H9 (cell line): ENCODE measurements at regions not wholly inside any gene's neighbourhood (a gene's known extent, or its start where the extent isn't known, plus 50 kb on each side); places are given as distances from the start of the nearest gene placed in this dataset.

ENCODE experiments used
- DNase-seq: peaks from one replicate; pipeline ENCODE4 v3.0.0-alpha.2; 2017
- H2AFZ ChIP-seq: one replicate; pipeline ENCODE4 v1.6.1; 2013; ENCODE audit warnings: mild to moderate bottlenecking, low read length, control low read depth, moderate library complexity
- H2AK5ac ChIP-seq: 2 replicates; pipeline ENCODE4 v1.6.1; 2013; ENCODE audit warnings: low read length, control low read depth, mixed read lengths; ENCODE audit not compliant: insufficient read length
- H2BK120ac ChIP-seq: one replicate; pipeline ENCODE4 v1.6.1; 2013; ENCODE audit warnings: low read depth, mild to moderate bottlenecking, low read length, control low read depth, inconsistent platforms; ENCODE audit not compliant: poor library complexity, severe bottlenecking
- H2BK12ac ChIP-seq: 2 replicates; pipeline ENCODE4 v1.6.1; 2013; ENCODE audit warnings: low read length, control low read depth, mixed read lengths, low read depth; ENCODE audit not compliant: insufficient read length
- H2BK15ac ChIP-seq: 2 replicates; pipeline ENCODE4 v1.6.1; 2013; ENCODE audit warnings: low read depth, low read length, control low read depth
- H2BK20ac ChIP-seq: one replicate; pipeline ENCODE4 v1.6.1; 2013; ENCODE audit warnings: low read depth, mild to moderate bottlenecking, low read length, control low read depth, inconsistent platforms; ENCODE audit not compliant: poor library complexity, severe bottlenecking
- H2BK5ac ChIP-seq: 2 replicates; pipeline ENCODE4 v1.6.1; 2013; ENCODE audit warnings: low read length, control low read depth, mixed read lengths; ENCODE audit not compliant: insufficient read length
- H3K14ac ChIP-seq: 2 replicates; pipeline ENCODE4 v1.6.1; 2013; ENCODE audit warnings: low read length, control low read depth; ENCODE audit not compliant: insufficient read depth
- H3K18ac ChIP-seq: 2 replicates; pipeline ENCODE4 v1.6.1; 2013; ENCODE audit warnings: low read depth, mild to moderate bottlenecking, mixed read lengths, low read length, control low read depth; ENCODE audit not compliant: insufficient read length
- H3K23ac ChIP-seq: 2 replicates; pipeline ENCODE4 v1.6.1; 2013; ENCODE audit warnings: low read length, control low read depth, mixed read lengths, low read depth; ENCODE audit not compliant: insufficient read length
- H3K23me2 ChIP-seq: 2 replicates; pipeline ENCODE4 v1.6.1; 2013; ENCODE audit warnings: low read depth, mild to moderate bottlenecking, mixed read lengths, low read length, control low read depth; ENCODE audit not compliant: insufficient read length, poor library complexity, severe bottlenecking
- H3K27ac ChIP-seq: 2 replicates; pipeline ENCODE4 v1.5.1; 2013; ENCODE audit warnings: low read length, control low read depth, mixed read lengths, low read depth; ENCODE audit not compliant: insufficient read length
- H3K27me3 ChIP-seq: 2 replicates; pipeline ENCODE4 v1.6.1; 2013; ENCODE audit warnings: low read length, control low read depth, inconsistent platforms; ENCODE audit not compliant: insufficient read depth
- H3K4ac ChIP-seq: 2 replicates; pipeline ENCODE4 v1.6.1; 2013; ENCODE audit warnings: low read depth, mild to moderate bottlenecking, control low read depth, inconsistent platforms, low read length, moderate library complexity
- H3K4me1 ChIP-seq: 2 replicates; pipeline ENCODE4 v1.6.1; 2013; ENCODE audit warnings: low read length, control low read depth, inconsistent platforms; ENCODE audit not compliant: insufficient read depth
- H3K4me2 ChIP-seq: 2 replicates; pipeline ENCODE4 v1.6.1; 2013; ENCODE audit warnings: low read length, control low read depth, mixed read lengths; ENCODE audit not compliant: insufficient read length, insufficient read depth
- H3K56ac ChIP-seq: 2 replicates; pipeline ENCODE4 v1.6.1; 2013; ENCODE audit warnings: low read depth, mild to moderate bottlenecking, mixed read lengths, low read length, control low read depth; ENCODE audit not compliant: insufficient read length
- H3K79me1 ChIP-seq: 2 replicates; pipeline ENCODE4 v1.6.1; 2013; ENCODE audit warnings: low read depth, mild to moderate bottlenecking, moderate library complexity, low read length, control low read depth, inconsistent platforms; ENCODE audit not compliant: insufficient read depth, poor library complexity, severe bottlenecking
- H3K79me2 ChIP-seq: 2 replicates; pipeline ENCODE4 v1.6.1; 2013; ENCODE audit warnings: low read length, control low read depth, inconsistent platforms; ENCODE audit not compliant: insufficient read depth
- H3K9ac ChIP-seq: 2 replicates; pipeline ENCODE4 v1.6.1; 2013; ENCODE audit warnings: low read length, control low read depth, mixed read lengths; ENCODE audit not compliant: insufficient read length; ENCODE audit errors: extremely low read depth
- H3K9me3 ChIP-seq: one replicate; pipeline ENCODE4 v1.6.1; 2013; ENCODE audit warnings: low read depth, low read length, inconsistent platforms; ENCODE audit not compliant: control insufficient read depth
- H3T11ph ChIP-seq: one replicate; pipeline ENCODE4 v1.6.1; 2013; ENCODE audit warnings: mild to moderate bottlenecking, low read length, control low read depth, inconsistent platforms
- H4K20me1 ChIP-seq: one replicate; pipeline ENCODE4 v1.6.1; 2013; ENCODE audit not compliant: control insufficient read depth, insufficient read length, insufficient read depth
- H4K5ac ChIP-seq: 2 replicates; pipeline ENCODE4 v1.6.1; 2013; ENCODE audit warnings: low read depth, mild to moderate bottlenecking, mixed read lengths, low read length, control low read depth; ENCODE audit not compliant: insufficient read length
- H4K8ac ChIP-seq: replicated peaks from 2 replicates; pipeline ENCODE4 v1.6.1; 2013; ENCODE audit warnings: low read length, control low read depth, mixed read lengths, low read depth; ENCODE audit not compliant: insufficient read length
- H4K91ac ChIP-seq: 2 replicates; pipeline ENCODE4 v1.6.1; 2013; ENCODE audit warnings: low read depth, mild to moderate bottlenecking, moderate library complexity, mixed read lengths, low read length, control low read depth; ENCODE audit not compliant: insufficient read length
- H3K27ac Mint-ChIP-seq, 3 experiments: 2 replicates in 2 of 3; 3 replicates in 1 of 3; pipeline ENCODE4 v1.8.0; 2020 to 2021; ENCODE audit warnings: mixed read lengths in 3 of 3, mild to moderate bottlenecking in 1 of 3, moderate library complexity in 1 of 3
- H3K27me3 Mint-ChIP-seq: 2 replicates; pipeline ENCODE4 v1.8.0; 2021; ENCODE audit warnings: low read depth, mild to moderate bottlenecking, moderate library complexity, mixed read lengths
- H3K36me3 Mint-ChIP-seq, 3 experiments: 2 replicates in 2 of 3; 3 replicates in 1 of 3; pipeline ENCODE4 v1.8.0; 2020 to 2021; ENCODE audit warnings: low read depth in 3 of 3, mixed read lengths in 3 of 3; ENCODE audit not compliant: insufficient read depth in 1 of 3
- H3K4me1 Mint-ChIP-seq, 2 experiments: 2 replicates each; pipeline ENCODE4 v1.8.0; 2020; ENCODE audit warnings: mixed read lengths in 2 of 2
- H3K4me3 Mint-ChIP-seq, 2 experiments: 2 replicates in 1 of 2; 3 replicates in 1 of 2; pipeline ENCODE4 v1.8.0; 2020 to 2021; ENCODE audit warnings: mild to moderate bottlenecking in 2 of 2, mixed read lengths in 2 of 2, moderate library complexity in 1 of 2
- H3K9me3 Mint-ChIP-seq, 2 experiments: 2 replicates in 1 of 2; 3 replicates in 1 of 2; pipeline ENCODE4 v1.8.0; 2020; ENCODE audit warnings: mild to moderate bottlenecking in 2 of 2, mixed read lengths in 2 of 2, moderate library complexity in 1 of 2
- WGBS: extraction: QIAGEN DNeasy Blood & Tissue Kit; methylation state at CpG from one replicate; pipeline ENCODE4 v1.1.7; 2013; ENCODE audit warnings: missing lambda C conversion rate, low lambda C conversion rate, mixed read lengths; ENCODE audit not compliant: insufficient read length; ENCODE audit errors: extremely low coverage; 5-methylcytosine and 5-hydroxymethylcytosine counted together
- TF ChIP-seq, protein P1 (sequence below): fragments of 200-600 bp; sonication (generic); conservative IDR thresholded peaks from 3 replicates; pipeline ENCODE4 v1.8.0; 2021; ENCODE audit warnings: antibody characterized with exemption, mild to moderate bottlenecking

- TF ChIP-seq, protein P1, sequence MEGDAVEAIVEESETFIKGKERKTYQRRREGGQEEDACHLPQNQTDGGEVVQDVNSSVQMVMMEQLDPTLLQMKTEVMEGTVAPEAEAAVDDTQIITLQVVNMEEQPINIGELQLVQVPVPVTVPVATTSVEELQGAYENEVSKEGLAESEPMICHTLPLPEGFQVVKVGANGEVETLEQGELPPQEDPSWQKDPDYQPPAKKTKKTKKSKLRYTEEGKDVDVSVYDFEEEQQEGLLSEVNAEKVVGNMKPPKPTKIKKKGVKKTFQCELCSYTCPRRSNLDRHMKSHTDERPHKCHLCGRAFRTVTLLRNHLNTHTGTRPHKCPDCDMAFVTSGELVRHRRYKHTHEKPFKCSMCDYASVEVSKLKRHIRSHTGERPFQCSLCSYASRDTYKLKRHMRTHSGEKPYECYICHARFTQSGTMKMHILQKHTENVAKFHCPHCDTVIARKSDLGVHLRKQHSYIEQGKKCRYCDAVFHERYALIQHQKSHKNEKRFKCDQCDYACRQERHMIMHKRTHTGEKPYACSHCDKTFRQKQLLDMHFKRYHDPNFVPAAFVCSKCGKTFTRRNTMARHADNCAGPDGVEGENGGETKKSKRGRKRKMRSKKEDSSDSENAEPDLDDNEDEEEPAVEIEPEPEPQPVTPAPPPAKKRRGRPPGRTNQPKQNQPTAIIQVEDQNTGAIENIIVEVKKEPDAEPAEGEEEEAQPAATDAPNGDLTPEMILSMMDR = no peak
- no peak overlapping the region for H2AFZ ChIP-seq
- no peak overlapping the region for H2AK5ac ChIP-seq
- no peak overlapping the region for H2BK15ac ChIP-seq
- no peak overlapping the region for H3T11ph ChIP-seq
- H4K8ac ChIP-seq = no peak overlapping the region
- no peak overlapping the region for H3K9ac ChIP-seq
- H3K9me3 ChIP-seq = no peaks in the 10 kb centered on the region
- no peak overlapping the region for H3K4me2 ChIP-seq
- no CpG with 5 or more reads among the region's 6 CpGs for WGBS
- H3K14ac ChIP-seq = no peak overlapping the region
- H3K79me2 ChIP-seq = no peaks in the 10 kb centered on the region
- H3K4ac ChIP-seq = no peak overlapping the region
- Mint-ChIP-seq H3K4me1 (peaks cover 15 to 18% of the 10 kb centered on the region in 2 experiments), H3K4me3 (no peak overlapping the region), H3K36me3 (peaks cover 0 to 14% (median 6%) of the 10 kb centered on the region in 3 experiments; a peak in 2 of 7 replicates), H3K27me3 (no peaks in the 10 kb centered on the region), H3K9me3 (no peaks in the 10 kb centered on the region; a peak in 2 of 5 replicates), H3K27ac (peak overlapping the region in 1 of 3 experiments; percentile 78; a peak in 1 of 7 replicates)
- no peak overlapping the region for H3K18ac ChIP-seq
- H3K27ac ChIP-seq = no peak overlapping the region
- no peak overlapping the region for H3K23ac ChIP-seq
- H4K91ac ChIP-seq = no peak overlapping the region
- no peak overlapping the region for H4K5ac ChIP-seq
- no peak overlapping the region for H2BK20ac ChIP-seq
- no peak overlapping the region for H2BK120ac ChIP-seq
- H3K27me3 ChIP-seq = no peaks in the 10 kb centered on the region
- DNase-seq = no peak
- no peak overlapping the region for H3K56ac ChIP-seq
- H3K23me2 ChIP-seq = no peaks in the 10 kb centered on the region
- H3K4me1 ChIP-seq = no peaks in the 10 kb centered on the region; the same call in 1 of the 2 replicates
- no peaks in the 10 kb centered on the region for H3K79me1 ChIP-seq
- H2BK12ac ChIP-seq = no peak overlapping the region
- no peak overlapping the region for H2BK5ac ChIP-seq
- no peaks in the 10 kb centered on the region for H4K20me1 ChIP-seq
These were observed 188.8 kb upstream of the GULP1 start for GRCh38 chr2:188102881-188103280.
